PC-3 (cell line): ENCODE measurements at regions not wholly inside any gene's neighbourhood (a gene's known extent, or its start where the extent isn't known, plus 50 kb on each side); places are given as distances from the start of the nearest gene placed in this dataset.

Experiments
- EZH2 ChIP-seq: fragments of 300-600 bp; sonication (generic); IDR thresholded peaks from one replicate; pipeline ENCODE4 v1.6.1; 2017; ENCODE audit warnings: antibody characterized with exemption, mild to moderate bottlenecking, low read length; ENCODE audit not compliant: unreplicated experiment
- EZH2phosphoT487 ChIP-seq: fragments of 300-600 bp; sonication (generic); IDR thresholded peaks from 2 replicates; pipeline ENCODE4 v1.6.1; 2018; ENCODE audit warnings: mild to moderate bottlenecking, antibody characterized with exemption, low read length, borderline replicate concordance
- TF ChIP-seq, protein P1 (sequence below): fragments of 300-600 bp; sonication (generic); conservative IDR thresholded peaks from 2 replicates; pipeline ENCODE4 v1.5.1; 2017; ENCODE audit warnings: antibody characterized with exemption, low read depth, mild to moderate bottlenecking, low read length

DNA sequence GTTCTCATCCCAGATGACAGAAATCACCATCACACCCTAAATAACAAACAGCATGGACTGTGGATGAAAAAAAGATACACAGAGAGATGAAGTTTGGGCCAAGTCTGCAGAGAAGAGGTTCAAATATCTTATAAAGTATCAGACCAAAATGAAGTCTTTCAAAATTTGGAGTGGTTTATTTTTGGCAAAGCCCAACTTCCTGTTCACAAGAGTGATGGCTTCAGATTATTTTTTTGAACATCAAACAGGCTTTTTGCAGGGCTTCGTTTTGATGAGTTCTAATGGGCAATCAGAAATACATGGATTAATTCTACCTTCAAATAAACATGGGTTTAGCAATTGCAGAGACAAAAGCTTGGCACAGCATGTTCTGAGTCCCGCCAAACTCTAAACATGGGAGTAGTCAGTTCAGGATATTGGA, 378.2 kb upstream of the RPS23 start:
- TF ChIP-seq, protein P1, sequence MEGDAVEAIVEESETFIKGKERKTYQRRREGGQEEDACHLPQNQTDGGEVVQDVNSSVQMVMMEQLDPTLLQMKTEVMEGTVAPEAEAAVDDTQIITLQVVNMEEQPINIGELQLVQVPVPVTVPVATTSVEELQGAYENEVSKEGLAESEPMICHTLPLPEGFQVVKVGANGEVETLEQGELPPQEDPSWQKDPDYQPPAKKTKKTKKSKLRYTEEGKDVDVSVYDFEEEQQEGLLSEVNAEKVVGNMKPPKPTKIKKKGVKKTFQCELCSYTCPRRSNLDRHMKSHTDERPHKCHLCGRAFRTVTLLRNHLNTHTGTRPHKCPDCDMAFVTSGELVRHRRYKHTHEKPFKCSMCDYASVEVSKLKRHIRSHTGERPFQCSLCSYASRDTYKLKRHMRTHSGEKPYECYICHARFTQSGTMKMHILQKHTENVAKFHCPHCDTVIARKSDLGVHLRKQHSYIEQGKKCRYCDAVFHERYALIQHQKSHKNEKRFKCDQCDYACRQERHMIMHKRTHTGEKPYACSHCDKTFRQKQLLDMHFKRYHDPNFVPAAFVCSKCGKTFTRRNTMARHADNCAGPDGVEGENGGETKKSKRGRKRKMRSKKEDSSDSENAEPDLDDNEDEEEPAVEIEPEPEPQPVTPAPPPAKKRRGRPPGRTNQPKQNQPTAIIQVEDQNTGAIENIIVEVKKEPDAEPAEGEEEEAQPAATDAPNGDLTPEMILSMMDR = no peak
- TF ChIP-seq EZH2 = no peak
- no peak for TF ChIP-seq EZH2phosphoT487
